ENCODE measurements at regions not wholly inside any gene's neighbourhood (a gene's known extent, or its start where the extent isn't known, plus 50 kb on each side); places are given as distances from the start of the nearest gene placed in this dataset.
"Not testable (repeated sequence)": the region's sequence is repeated elsewhere in the genome, so short reads cannot be mapped to it uniquely, and the experiment has no call there.

- FAIRE-seq (no peak), DNase-seq (ENCODE audit: insufficient read length, low spot score) (no peak)
- TF ChIP-seq CTCF (IDR thresholded peaks at IDR 0.05; ENCODE audit: insufficient read depth, missing control alignments): no peak
These were observed 195.5 kb upstream of the FBXL4 start for GRCh38 chr6:99143108-99143861.

- not testable (repeated sequence) for FAIRE-seq; DNase-seq (ENCODE audit: insufficient read length, low spot score)
These were observed 194.2 kb upstream of the FBXL4 start for GRCh38 chr6:99141906-99142305.

- FAIRE-seq (no peak), DNase-seq (ENCODE audit: insufficient read length, low spot score) (no peak)
- no peak for TF ChIP-seq CTCF (IDR thresholded peaks at IDR 0.05; ENCODE audit: insufficient read depth, missing control alignments)
These were observed 190.7 kb upstream of the FBXL4 start for GRCh38 chr6:99138445-99138844.

GRCh38 chr6:99137314-99137713 is 189.6 kb upstream of the FBXL4 start:
- no peak for TF ChIP-seq CTCF (IDR thresholded peaks at IDR 0.05; ENCODE audit: insufficient read depth, missing control alignments)
- FAIRE-seq (no peak), DNase-seq (ENCODE audit: insufficient read length, low spot score) (no peak)

GRCh38 chr6:99136488-99136887 is 188.7 kb upstream of the FBXL4 start:
- DNase-seq (ENCODE audit: insufficient read length, low spot score) (no peak), FAIRE-seq (no peak)
- TF ChIP-seq CTCF (IDR thresholded peaks at IDR 0.05; ENCODE audit: insufficient read depth, missing control alignments): no peak

GRCh38 chr6:99132026-99132635 is 184.4 kb upstream of the FBXL4 start:
- DNase-seq (ENCODE audit: insufficient read length, low spot score): no peak
- FAIRE-seq: no peak
- no peak for TF ChIP-seq CTCF (IDR thresholded peaks at IDR 0.05; ENCODE audit: insufficient read depth, missing control alignments)

- FAIRE-seq: no peak
- TF ChIP-seq CTCF (IDR thresholded peaks at IDR 0.05; ENCODE audit: insufficient read depth, missing control alignments): peak; percentile 59
- no peak for DNase-seq (ENCODE audit: insufficient read length, low spot score)
These were observed 183.4 kb upstream of the FBXL4 start for GRCh38 chr6:99130897-99131873.

Measured in D721Med (cell line).